Activated CD4-positive, CD25-positive, alpha-beta regulatory T cell treated with anti-CD3 and anti-CD28 coated beads, Interleukin-2, amount 50 U/mL, for 24 hours (primary cell): ENCODE measurements at regions not wholly inside any gene's neighbourhood (a gene's known extent, or its start where the extent isn't known, plus 50 kb on each side); places are given as distances from the start of the nearest gene placed in this dataset.
"Not testable (repeated sequence)": the region's sequence is repeated elsewhere in the genome, so short reads cannot be mapped to it uniquely, and the experiment has no call there.

Source experiments
- ATAC-seq, 2 donors: fragments of 150-1000 bp; cut with Tn5 transposase; one replicate each; pipeline ENCODE4 v1.10.0; 2021; ENCODE audit warnings: mild to moderate bottlenecking in 1 of 2, moderate library complexity in 1 of 2

DNA sequence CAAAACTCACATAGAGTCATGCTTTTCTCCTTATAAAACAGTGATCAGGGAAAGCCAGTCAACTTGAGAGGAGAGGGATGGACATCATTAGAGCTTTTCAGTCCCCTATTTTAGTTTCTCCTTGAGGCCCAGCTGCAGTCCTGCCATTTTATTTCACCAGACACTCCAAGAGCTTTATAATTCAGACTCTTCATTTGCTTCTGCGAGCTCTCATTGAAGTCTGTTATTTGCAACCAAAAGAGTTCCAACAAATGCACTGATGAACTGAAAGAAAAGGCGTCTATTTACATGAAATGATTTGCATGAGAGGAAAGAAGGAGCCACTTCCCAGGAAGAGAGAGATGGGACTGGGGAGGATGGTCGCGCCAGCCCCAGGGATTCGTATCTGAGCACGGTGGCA, 86.8 kb downstream of the NDUFA12 start:
- ATAC-seq = no peak

DNA sequence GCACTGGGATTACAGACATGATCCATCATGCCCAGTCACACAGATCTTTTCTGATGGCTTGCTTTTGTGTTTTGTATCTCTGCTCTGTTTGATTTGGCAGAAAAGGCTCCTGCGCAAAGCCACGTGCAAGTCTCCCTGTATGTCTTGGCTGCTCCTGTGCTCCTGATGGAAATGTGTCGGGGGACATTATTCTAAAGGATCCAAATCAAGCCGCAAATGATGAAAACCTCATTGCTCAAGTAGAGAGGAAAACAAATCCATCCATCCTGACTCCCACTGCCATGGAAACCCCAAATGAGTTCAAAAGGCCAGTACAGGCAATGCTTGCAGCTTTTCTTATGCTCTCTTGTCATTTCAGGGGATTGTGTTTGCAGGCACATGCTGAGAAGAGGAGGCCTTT, 93.8 kb downstream of the NDUFA12 start:
- ATAC-seq = no peak

DNA sequence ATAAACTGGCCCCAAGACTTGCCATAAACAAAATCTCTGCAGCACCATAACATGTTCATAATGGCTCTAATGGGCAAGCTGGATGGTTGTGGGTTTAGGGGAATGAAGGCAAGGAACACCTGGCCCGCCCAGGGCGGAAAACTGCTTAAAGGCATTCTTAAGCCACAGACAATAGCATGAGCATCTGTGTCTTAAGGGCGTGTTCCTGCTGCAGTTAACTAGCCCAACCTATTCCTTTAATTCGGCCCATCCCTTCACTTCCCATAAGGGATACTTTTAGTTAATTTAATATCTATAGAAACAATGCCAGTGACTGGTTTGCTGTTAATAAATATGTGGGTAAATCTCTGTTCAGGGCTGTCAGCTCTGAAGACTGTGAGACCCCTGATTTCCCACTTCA, 97.7 kb downstream of the NDUFA12 start:
- not testable (repeated sequence) for ATAC-seq

DNA sequence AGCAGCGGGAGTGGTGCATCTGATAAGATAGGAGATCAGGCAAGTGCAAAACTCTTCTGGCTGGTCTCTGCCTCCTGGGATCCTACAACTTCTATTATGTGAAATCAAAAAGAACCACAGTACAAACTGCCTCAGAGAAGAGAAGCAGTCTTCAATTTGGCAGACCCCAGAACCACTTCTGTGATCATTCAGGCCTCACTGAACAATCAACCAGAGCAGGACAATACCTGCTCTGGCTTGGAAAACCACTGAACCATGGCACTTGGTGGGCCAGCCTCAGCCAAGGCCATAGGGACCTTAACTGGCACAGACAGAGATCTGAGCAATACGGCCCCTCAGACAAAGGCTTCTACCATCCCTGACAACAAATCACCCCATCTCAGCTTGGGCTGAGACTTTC, 103.0 kb downstream of the NDUFA12 start:
- ATAC-seq = no peak

DNA sequence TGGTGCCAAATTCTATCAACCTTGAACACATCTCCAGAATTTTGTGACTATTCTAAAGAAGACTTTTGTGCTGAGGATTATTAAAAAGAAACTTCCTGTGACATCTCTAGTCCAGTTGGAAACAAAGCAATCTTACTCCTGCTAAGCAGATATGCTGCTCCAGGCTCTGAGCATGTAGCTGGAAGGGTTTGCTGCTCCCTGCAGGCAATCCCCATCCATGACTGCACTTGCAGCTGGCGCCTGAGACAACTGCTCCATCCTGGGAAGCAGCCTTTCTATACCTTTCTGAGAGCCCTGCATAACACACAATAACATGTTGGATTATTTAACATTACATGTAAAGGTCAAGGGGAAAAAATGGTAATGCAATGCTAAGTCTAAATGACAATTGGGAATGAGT, 105.1 kb downstream of the NDUFA12 start:
- ATAC-seq = no peak

DNA sequence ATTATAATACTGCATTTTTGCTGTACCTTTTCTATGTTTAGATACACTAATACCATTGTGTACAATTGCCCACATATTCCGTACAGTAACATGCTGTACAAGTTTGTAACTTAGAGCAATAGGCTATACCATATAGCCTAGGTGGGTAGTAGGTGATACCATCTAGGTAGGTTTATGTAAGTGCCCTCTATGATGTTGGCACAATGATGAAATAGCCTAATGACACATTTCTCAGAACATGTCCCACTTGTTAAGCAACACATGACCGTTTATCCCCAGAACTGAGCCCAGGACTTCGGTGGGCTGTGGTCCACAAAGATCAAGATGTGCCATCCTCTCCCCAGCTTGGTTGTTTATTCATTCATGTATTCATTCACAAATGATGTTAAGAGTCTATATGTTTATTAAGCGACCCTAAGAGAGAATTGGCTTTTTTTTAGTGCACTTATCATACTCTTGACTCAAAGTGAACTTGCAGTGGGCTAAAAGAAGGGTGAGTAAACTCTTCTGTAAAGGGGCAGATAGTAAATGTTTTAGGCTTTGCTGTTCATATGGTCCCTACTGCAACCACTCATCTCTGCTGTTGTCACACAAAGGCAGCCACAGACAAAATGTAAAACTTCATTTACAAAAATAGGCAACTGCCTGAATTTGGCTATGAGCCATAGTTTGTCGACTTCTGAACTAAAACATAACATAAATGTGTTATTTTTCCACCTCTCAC, 110.8 kb downstream of the NDUFA12 start:
- no peak for ATAC-seq

DNA sequence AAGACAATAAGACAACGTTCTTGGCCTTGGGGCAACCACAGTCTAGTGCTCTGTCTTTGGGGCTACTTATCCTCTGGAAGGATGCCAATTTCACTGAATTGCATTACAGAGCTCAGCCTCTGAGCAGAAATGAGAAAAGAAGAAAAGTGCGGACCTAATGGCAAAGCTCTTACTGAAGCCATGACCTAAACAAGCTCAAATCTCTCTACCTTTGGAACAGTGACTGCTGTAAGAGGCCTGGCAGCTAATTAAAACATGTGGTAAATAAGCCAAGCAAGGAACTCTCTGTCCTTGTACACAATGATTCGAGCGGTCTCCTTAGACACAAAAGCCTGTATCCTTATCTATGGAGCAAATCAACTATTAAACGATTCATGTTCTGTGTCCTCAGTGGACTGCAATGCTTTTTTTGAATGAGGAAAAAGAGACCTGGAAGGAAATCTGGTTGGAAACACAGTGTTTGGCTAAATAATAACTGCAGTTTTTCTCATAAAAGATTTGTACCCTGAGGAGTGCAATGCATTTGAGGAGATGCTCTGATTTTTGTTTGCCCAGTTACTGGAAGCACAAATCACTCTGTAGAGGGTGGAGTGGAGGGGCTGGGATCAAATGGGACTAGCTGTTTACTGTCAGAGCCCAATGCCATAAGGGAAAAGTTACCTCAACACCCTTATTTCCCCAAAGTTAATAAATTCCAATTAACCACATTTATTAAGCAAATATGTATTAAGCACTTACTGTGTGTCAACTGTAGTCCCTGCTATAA, 113.9 kb downstream of the NDUFA12 start:
- ATAC-seq = no peak

DNA sequence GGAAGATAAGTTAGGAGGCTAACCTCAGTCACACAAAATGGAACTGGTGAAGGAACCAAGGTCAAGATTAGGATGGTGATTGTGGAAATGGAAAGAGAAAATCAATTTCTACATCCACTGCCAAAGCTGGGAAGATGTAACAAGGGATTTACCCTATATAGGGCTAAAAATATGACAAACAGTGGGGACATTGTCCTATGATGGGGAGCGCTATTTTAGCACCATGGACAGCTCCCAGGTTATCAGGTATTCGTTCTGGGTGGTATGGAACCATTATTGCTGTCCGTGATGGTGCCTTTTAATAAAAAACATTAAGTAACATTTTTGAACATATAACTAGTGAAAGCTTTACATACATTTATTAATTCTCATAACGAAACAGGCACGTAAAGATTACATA, 124.0 kb downstream of the NDUFA12 start:
- ATAC-seq = no peak

DNA sequence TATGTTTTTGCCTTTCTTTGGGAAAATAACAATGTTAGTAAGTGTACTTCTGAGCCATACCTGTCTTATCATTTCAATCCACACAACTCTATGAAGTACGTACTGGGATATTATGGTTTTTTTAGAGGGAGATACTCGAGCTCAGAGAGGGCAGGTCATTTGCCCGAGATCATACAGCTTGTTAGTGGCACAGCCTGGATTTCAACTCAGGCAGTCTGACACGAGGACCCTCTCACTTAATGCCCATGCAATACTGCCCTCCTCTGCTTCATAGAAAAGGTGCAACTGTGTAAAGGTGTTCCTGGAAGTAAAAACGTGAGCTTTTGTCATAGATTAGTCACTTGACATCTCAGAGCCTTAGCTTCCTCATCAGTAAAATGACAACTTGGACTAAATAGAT, 128.0 kb downstream of the NDUFA12 start:
- ATAC-seq = peak; percentile 51 to 54

DNA sequence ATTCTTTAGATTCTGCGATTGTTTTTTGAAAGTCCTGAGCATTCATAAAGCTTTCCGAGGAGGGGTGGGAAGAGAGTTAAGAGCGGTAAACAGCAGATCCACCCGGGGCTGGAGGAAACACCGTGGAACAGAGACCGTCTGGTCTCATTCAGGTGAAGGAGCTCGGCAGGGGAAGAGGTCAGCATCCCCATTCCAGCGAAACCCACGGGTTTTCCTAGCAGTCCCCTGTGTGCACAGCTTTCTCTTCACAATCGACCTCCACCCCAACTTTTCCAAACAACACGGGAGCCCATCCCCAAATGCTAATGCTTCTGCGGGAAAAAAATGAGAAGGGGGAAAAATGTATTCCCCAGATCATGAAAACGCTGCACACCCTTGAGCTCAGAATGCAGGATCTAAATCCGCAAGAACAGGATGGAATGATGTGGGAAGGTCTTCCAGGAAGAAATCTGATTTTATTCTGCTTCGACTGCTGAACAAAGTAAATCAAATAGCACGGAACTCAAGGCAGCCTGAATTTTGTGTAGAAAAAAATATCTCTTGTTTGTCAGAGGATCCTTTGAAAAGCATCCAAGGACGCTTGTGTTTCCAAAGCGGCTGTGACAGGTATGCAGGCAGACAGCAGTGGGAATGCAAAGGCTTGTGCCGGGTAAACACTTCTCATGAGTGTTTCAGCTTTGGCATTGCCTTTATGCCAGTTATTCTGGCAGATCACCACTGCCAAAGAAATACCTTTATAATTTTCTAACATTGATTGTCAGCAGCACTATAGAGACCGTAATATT, 128.8 kb downstream of the NDUFA12 start:
- ATAC-seq = no peak

DNA sequence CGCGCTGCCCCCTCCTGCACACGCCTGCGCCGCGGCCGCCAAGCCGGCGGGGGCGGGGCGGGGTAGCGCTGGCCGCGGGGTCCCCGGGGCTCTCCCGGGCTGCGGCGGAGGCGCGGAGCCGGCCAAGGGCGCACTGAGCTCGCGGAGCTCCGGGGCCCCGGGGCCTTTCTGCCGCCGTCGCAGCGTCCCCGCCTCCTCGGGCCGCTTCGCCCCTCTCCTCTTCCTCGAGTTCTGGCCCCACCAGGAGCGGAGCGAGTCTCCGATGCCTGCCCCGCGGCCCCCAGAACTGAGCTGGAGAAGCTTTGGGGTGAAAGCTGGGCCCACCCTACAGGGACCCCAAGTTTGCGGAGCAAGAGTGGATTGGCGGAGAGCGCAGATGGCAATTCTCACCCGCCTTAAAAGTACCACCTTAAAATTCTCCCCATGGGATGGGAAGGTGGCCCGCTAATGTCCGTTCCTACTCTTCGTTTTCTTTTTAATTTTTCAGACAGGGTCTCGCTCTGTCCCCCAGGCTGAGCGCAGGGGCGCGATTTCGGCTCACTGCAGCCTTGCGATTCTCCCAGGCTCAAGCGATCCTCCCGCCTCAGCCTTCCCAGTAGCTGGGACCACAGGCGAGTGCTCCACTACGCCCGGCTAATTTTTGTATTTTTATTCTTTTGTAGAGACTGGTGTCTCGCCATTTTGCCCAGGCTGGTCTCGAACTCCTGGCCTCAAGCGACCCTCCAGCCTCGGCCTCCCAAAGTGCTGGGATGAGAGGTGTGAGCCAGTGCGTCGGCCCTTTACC, 129.6 kb downstream of the NDUFA12 start:
- ATAC-seq = peak in 1 of 2 donors; percentile 9

DNA sequence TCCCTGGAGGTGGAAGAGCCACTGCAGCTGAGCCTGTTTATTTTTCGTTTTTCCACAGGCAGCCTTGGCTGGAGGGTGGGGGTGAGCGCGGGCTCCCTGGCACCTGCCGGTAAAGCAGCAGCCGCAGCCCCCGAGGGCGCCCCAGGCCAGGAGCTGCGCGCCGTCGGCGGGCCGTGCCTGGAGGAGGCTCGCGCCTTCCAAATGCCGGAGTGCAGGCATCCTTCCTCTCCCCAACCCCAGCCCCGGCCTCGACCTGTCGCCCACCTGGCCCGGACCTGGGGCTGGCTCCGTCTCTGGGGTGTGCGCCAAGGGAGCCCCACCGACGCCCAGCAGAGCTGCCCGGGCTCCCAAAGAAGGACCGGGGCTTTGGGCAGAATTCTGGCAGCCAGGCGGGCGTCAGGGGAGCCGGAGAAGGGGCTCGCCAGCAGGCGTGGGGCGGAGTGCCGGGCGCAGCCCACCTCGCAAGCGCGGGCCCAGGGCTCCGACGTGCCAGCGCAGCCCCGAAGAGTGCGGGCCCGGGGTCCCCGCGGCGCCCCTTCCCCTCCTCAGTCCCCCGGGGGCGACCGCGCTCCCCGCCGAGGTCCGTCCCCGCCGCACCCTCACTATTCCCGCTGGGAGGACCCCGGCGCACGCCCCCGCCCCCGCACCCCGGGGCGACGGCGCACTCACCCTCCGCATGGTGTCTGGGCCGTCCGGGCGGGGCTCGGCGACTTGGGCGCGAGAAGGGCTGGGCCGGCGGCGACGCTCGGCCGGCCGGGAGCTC, 130.3 kb downstream of the NDUFA12 start:
- ATAC-seq = no peak

DNA sequence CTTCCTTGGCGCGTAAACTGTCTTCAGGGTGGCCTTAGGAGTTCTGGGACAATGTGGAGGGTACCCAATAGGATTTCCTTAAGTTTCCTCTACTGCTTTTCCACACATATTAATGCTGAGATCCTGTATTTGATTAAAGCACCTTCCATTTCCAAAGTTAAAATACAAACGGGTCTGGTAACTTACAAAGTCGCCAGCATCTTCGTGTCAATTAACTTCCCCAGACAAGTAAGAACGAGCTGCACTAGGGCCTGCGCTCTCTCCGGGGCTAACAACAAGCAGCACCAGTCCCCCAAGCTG, 130.9 kb downstream of the NDUFA12 start:
- no peak for ATAC-seq

DNA sequence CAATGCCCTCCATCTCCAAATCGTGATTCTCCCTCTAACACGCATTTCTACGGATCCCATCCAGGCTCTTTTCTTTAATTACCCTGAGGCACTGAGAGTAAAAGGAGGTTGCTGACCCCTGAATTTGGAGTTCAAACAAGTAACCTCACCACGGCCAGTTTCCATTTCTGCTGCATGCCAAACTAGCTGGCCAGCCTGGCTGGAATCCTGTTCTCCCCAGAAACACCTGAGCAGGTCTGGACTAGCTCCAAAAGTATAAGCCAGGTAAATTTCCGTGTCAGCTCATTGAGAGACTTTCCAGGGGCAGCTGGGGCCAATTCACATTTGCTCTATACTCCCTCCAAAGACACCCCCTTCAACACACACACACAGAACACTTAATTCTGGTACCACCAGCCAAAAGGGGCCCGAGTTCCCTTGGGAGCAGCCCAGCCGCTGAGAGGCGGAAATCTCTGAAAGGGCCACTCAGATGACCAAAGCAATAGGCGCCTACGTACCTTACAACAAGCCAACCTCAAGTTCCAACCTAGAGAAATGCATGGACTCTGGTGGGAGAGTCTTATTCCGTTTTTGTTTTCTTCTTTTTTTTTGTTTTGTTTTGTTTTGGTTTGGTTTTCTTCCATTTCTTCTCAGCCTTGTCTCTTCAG, 131.4 kb downstream of the NDUFA12 start:
- no peak for ATAC-seq

DNA sequence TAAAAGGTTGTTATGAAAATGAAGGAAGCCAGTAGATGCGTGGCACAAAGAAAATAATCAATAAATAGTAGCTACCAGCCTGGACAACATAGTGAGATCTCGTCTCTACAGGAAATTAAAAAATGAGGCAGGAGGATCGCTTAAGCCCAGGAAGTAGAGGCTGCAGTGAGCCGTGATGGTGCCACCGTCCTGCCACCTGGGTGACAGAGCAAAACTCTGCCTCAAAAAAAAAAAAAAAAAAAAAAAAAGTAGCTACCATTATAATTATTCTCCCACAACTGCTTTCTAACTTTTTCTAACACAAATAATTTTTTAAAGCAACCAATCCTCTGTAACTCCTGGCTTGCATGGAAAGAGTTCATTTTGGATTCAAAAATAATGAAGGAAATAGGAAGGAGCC, 133.0 kb downstream of the NDUFA12 start:
- ATAC-seq = no peak

DNA sequence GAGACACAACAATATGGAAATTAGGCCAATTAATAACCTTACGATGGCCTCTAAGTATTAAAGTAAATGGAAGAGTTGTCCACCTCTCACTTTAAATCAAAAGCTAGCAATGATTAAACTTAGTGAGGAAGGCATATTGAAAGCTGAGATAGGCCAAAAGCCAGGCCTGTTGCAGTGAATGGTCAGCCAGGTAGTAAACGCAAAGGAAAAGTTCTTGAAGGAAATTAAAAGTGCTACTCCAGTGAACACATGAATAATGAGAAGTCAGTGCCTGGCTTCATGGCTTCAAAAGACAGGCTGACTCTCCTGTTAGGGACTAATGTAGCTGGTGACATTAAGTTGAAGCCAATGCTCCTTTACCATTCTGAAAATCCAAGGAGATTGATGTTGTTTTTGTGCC, 135.3 kb downstream of the NDUFA12 start:
- no peak for ATAC-seq

DNA sequence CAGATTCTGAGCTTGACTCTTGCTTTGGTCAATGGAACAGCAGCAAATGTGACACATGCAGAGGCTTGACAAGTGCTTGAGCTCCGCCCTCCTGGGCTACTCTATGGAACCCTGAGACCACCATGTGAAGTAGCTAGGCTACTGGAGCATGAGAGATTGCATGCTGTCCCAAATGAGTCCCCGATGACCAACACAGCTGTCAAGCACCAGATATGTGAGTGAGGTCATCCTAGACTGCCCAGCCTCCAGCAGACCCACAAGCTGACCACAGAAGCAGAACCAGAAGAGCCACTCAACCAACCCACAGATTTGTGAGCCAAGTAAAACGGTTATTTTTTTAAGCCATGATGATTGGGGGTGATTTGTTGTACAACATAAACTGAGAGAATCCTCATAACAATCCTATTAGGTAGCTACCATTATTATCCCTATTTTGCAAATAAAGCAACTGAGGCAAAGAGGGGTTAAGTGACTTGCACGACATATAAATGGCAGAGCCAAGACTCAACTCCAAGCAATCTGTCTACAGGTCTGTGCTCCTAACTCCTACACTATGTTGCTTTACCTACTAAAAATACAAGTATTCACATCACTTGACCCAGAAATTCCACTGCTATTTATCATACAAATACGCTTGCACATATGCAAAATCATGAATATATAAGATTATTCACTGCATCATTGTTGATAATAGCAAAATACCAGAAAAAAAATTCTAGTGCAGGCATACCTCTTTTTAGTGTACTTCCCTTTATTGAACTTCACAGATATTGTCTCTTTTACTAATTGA, 136.2 kb downstream of the NDUFA12 start:
- no peak for ATAC-seq

DNA sequence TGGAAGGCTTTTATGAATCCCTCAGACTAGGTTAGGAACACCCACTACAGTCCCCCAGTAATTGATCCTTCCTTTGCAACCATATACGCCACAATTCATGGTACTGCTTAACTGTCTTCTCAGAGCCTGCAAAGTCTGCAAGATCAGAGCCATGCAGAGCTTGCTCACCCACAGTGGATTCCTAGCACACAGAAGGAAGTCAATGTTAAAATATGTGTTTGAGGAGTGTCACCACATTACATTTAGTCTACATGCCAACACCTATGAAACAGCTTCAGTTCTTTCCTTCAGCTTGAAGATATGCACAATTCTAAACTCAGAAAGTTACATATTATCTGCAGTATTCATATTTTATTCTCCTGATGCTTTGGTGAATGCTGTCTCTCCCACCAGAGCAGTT, 138.5 kb downstream of the NDUFA12 start:
- ATAC-seq = no peak

DNA sequence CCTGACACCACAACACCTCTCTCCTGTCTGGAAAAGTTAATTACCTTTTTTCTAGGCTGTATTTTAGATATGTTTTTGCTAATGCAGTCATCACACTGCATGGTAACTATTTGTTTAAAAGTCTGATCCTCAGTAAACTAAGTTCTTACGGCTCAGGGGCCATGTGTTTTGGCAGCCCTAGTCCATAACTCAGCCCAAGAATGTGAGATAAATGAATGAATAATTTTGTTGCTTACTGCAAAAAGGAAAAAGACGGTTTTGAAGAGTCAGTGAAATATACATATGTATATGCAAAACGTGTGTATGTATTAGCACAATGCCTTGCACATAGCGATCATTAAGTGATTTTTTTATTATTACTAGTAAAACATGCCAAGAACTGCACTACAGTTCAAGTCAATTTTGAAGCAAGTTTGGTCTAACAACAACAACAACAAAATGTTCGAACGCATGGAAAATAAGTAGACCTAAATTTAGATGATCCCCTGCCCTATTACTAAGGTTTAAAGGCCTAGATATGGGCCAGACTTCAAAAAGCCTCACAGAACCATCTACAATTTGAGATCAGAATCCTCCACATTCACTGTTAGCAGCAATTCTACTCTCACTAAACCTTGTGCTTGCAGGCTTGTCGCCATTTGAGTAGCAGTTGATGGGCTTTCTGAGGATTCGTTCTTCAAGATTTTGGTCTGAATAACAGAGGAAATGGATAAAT, 140.0 kb downstream of the NDUFA12 start:
- no peak for ATAC-seq

DNA sequence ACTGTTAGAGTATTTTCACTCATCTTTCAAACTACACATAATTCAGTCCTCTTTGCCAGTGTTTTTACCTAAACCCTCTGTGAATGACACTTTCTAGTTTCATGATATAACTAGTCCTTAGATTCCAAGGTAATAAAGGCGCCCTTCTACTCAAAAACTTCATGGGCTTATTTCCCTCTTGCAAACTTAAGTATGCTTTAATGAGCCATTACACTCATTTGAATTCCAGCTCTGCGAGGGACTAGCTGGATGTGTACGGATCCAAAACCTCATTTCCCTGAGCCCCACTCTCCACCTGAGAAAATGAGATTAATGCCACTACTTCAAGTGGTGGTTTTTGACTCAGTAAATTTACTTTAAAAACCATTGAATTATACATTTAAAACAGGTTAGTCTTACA, 141.1 kb downstream of the NDUFA12 start:
- ATAC-seq = no peak
